HUES48 (cell line): ENCODE measurements at regions not wholly inside any gene's neighbourhood (a gene's known extent, or its start where the extent isn't known, plus 50 kb on each side); places are given as distances from the start of the nearest gene placed in this dataset.

Experiments
- H3K27ac ChIP-seq: one replicate; pipeline ENCODE4 v1.7.0; 2013; ENCODE audit warnings: low read depth, low read length, inconsistent platforms
- H3K27me3 ChIP-seq: 2 replicates; pipeline ENCODE4 v1.6.1; 2013; ENCODE audit warnings: mild to moderate bottlenecking, low read length; ENCODE audit not compliant: control insufficient read depth, insufficient read depth
- H3K36me3 ChIP-seq: 2 replicates; pipeline ENCODE4 v1.6.1; 2013; ENCODE audit warnings: low read length; ENCODE audit not compliant: control insufficient read depth, insufficient read depth
- H3K4me1 ChIP-seq: 2 replicates; pipeline ENCODE4 v1.6.1; 2013; ENCODE audit warnings: mild to moderate bottlenecking, low read length; ENCODE audit not compliant: control insufficient read depth, insufficient read depth
- H3K4me3 ChIP-seq: 2 replicates; pipeline ENCODE4 v1.5.1; 2013; ENCODE audit warnings: mild to moderate bottlenecking, low read depth, low read length
- H3K9ac ChIP-seq: 2 replicates; pipeline ENCODE4 v1.6.1; 2013; ENCODE audit warnings: mild to moderate bottlenecking, low read depth, low read length, moderate library complexity
- H3K9me3 ChIP-seq: 2 replicates; pipeline ENCODE4 v1.6.1; 2013; ENCODE audit warnings: low read length; ENCODE audit not compliant: control insufficient read depth, insufficient read depth

GRCh38 chr4:59369229-59369628, 1830.9 kb upstream of the ADGRL3 start:
- no peak overlapping the region for H3K4me3 ChIP-seq
- H3K27ac ChIP-seq = no peak overlapping the region
- H3K4me1 ChIP-seq = no peaks in the 10 kb centered on the region
- H3K36me3 ChIP-seq = no peaks in the 10 kb centered on the region
- H3K9ac ChIP-seq = no peak overlapping the region
- H3K27me3 ChIP-seq = no peaks in the 10 kb centered on the region
- no peaks in the 10 kb centered on the region for H3K9me3 ChIP-seq

- Histone ChIP-seq H3K36me3 (no peaks in the 10 kb centered on the region), H3K4me1 (no peaks in the 10 kb centered on the region), H3K4me3 (no peak overlapping the region), H3K9me3 (0 out of 2 replicates have a peak, but pooled peaks cover 5% of the 10 kb centered on the region), H3K9ac (no peak overlapping the region), H3K27me3 (no peaks in the 10 kb centered on the region), H3K27ac (no peak overlapping the region)
These were observed 1825.7 kb upstream of the ADGRL3 start for GRCh38 chr4:59374416-59374815.

- H3K4me3 ChIP-seq = no peak overlapping the region
- no peak overlapping the region for H3K9ac ChIP-seq
- no peak overlapping the region for H3K27ac ChIP-seq
- no peaks in the 10 kb centered on the region for H3K36me3 ChIP-seq
- 0 out of 2 replicates have a peak, but pooled peaks cover 5% of the 10 kb centered on the region for H3K9me3 ChIP-seq
- no peaks in the 10 kb centered on the region for H3K4me1 ChIP-seq
- no peaks in the 10 kb centered on the region for H3K27me3 ChIP-seq
These were observed 1819.2 kb upstream of the ADGRL3 start for GRCh38 chr4:59380841-59381366.

GRCh38 chr4:59381591-59381990, 1818.5 kb upstream of the ADGRL3 start:
- Histone ChIP-seq H3K4me1 (no peaks in the 10 kb centered on the region), H3K9ac (no peak overlapping the region), H3K4me3 (no peak overlapping the region), H3K36me3 (no peaks in the 10 kb centered on the region), H3K27ac (no peak overlapping the region), H3K27me3 (no peaks in the 10 kb centered on the region), H3K9me3 (0 out of 2 replicates have a peak, but pooled peaks cover 5% of the 10 kb centered on the region)

GRCh38 chr4:59387759-59388758, 1812.1 kb upstream of the ADGRL3 start:
- Histone ChIP-seq H3K9ac (no peak overlapping the region), H3K27ac (no peak overlapping the region), H3K4me3 (no peak overlapping the region), H3K27me3 (no peaks in the 10 kb centered on the region), H3K9me3 (no peaks in the 10 kb centered on the region), H3K4me1 (no peaks in the 10 kb centered on the region), H3K36me3 (no peaks in the 10 kb centered on the region)

GRCh38 chr4:59393780-59394179, 1806.3 kb upstream of the ADGRL3 start:
- no peaks in the 10 kb centered on the region for H3K27me3 ChIP-seq
- H3K9me3 ChIP-seq = no peaks in the 10 kb centered on the region
- H3K4me3 ChIP-seq = no peak overlapping the region
- no peaks in the 10 kb centered on the region for H3K36me3 ChIP-seq
- H3K27ac ChIP-seq = no peak overlapping the region
- H3K4me1 ChIP-seq = no peaks in the 10 kb centered on the region
- no peak overlapping the region for H3K9ac ChIP-seq

- no peak overlapping the region for H3K27ac ChIP-seq
- no peaks in the 10 kb centered on the region for H3K9me3 ChIP-seq
- no peak overlapping the region for H3K9ac ChIP-seq
- H3K27me3 ChIP-seq = no peaks in the 10 kb centered on the region
- no peaks in the 10 kb centered on the region for H3K36me3 ChIP-seq
- no peak overlapping the region for H3K4me3 ChIP-seq
- H3K4me1 ChIP-seq = no peaks in the 10 kb centered on the region
These were observed 1799.8 kb upstream of the ADGRL3 start for GRCh38 chr4:59400334-59400733.

- Histone ChIP-seq H3K4me1 (no peaks in the 10 kb centered on the region), H3K9ac (no peak overlapping the region), H3K27me3 (no peaks in the 10 kb centered on the region), H3K4me3 (no peak overlapping the region), H3K36me3 (no peaks in the 10 kb centered on the region), H3K9me3 (no peaks in the 10 kb centered on the region; the same call in 1 of the 2 replicates), H3K27ac (no peak overlapping the region)
These were observed 1790.5 kb upstream of the ADGRL3 start for GRCh38 chr4:59409647-59410046.

GRCh38 chr4:59412739-59413138, 1787.4 kb upstream of the ADGRL3 start:
- Histone ChIP-seq H3K27me3 (no peaks in the 10 kb centered on the region), H3K27ac (no peak overlapping the region), H3K4me1 (no peaks in the 10 kb centered on the region), H3K9me3 (no peaks in the 10 kb centered on the region; the same call in 1 of the 2 replicates), H3K36me3 (no peaks in the 10 kb centered on the region), H3K4me3 (no peak overlapping the region), H3K9ac (no peak overlapping the region)

- Histone ChIP-seq H3K36me3 (no peaks in the 10 kb centered on the region), H3K27ac (no peak overlapping the region), H3K4me1 (no peaks in the 10 kb centered on the region), H3K9me3 (no peaks in the 10 kb centered on the region), H3K27me3 (no peaks in the 10 kb centered on the region), H3K9ac (no peak overlapping the region), H3K4me3 (no peak overlapping the region)
These were observed 1744.4 kb upstream of the ADGRL3 start for GRCh38 chr4:59455751-59456150.

- Histone ChIP-seq H3K4me1 (no peaks in the 10 kb centered on the region), H3K27ac (no peak overlapping the region), H3K9me3 (no peaks in the 10 kb centered on the region), H3K36me3 (no peaks in the 10 kb centered on the region), H3K9ac (no peak overlapping the region), H3K27me3 (no peaks in the 10 kb centered on the region), H3K4me3 (no peak overlapping the region)
These were observed 1742.5 kb upstream of the ADGRL3 start for GRCh38 chr4:59457576-59457975.
